ENCODE measurements at regions not wholly inside any gene's neighbourhood (a gene's known extent, or its start where the extent isn't known, plus 50 kb on each side); places are given as distances from the start of the nearest gene placed in this dataset.

- TF ChIP-seq, protein P1, sequence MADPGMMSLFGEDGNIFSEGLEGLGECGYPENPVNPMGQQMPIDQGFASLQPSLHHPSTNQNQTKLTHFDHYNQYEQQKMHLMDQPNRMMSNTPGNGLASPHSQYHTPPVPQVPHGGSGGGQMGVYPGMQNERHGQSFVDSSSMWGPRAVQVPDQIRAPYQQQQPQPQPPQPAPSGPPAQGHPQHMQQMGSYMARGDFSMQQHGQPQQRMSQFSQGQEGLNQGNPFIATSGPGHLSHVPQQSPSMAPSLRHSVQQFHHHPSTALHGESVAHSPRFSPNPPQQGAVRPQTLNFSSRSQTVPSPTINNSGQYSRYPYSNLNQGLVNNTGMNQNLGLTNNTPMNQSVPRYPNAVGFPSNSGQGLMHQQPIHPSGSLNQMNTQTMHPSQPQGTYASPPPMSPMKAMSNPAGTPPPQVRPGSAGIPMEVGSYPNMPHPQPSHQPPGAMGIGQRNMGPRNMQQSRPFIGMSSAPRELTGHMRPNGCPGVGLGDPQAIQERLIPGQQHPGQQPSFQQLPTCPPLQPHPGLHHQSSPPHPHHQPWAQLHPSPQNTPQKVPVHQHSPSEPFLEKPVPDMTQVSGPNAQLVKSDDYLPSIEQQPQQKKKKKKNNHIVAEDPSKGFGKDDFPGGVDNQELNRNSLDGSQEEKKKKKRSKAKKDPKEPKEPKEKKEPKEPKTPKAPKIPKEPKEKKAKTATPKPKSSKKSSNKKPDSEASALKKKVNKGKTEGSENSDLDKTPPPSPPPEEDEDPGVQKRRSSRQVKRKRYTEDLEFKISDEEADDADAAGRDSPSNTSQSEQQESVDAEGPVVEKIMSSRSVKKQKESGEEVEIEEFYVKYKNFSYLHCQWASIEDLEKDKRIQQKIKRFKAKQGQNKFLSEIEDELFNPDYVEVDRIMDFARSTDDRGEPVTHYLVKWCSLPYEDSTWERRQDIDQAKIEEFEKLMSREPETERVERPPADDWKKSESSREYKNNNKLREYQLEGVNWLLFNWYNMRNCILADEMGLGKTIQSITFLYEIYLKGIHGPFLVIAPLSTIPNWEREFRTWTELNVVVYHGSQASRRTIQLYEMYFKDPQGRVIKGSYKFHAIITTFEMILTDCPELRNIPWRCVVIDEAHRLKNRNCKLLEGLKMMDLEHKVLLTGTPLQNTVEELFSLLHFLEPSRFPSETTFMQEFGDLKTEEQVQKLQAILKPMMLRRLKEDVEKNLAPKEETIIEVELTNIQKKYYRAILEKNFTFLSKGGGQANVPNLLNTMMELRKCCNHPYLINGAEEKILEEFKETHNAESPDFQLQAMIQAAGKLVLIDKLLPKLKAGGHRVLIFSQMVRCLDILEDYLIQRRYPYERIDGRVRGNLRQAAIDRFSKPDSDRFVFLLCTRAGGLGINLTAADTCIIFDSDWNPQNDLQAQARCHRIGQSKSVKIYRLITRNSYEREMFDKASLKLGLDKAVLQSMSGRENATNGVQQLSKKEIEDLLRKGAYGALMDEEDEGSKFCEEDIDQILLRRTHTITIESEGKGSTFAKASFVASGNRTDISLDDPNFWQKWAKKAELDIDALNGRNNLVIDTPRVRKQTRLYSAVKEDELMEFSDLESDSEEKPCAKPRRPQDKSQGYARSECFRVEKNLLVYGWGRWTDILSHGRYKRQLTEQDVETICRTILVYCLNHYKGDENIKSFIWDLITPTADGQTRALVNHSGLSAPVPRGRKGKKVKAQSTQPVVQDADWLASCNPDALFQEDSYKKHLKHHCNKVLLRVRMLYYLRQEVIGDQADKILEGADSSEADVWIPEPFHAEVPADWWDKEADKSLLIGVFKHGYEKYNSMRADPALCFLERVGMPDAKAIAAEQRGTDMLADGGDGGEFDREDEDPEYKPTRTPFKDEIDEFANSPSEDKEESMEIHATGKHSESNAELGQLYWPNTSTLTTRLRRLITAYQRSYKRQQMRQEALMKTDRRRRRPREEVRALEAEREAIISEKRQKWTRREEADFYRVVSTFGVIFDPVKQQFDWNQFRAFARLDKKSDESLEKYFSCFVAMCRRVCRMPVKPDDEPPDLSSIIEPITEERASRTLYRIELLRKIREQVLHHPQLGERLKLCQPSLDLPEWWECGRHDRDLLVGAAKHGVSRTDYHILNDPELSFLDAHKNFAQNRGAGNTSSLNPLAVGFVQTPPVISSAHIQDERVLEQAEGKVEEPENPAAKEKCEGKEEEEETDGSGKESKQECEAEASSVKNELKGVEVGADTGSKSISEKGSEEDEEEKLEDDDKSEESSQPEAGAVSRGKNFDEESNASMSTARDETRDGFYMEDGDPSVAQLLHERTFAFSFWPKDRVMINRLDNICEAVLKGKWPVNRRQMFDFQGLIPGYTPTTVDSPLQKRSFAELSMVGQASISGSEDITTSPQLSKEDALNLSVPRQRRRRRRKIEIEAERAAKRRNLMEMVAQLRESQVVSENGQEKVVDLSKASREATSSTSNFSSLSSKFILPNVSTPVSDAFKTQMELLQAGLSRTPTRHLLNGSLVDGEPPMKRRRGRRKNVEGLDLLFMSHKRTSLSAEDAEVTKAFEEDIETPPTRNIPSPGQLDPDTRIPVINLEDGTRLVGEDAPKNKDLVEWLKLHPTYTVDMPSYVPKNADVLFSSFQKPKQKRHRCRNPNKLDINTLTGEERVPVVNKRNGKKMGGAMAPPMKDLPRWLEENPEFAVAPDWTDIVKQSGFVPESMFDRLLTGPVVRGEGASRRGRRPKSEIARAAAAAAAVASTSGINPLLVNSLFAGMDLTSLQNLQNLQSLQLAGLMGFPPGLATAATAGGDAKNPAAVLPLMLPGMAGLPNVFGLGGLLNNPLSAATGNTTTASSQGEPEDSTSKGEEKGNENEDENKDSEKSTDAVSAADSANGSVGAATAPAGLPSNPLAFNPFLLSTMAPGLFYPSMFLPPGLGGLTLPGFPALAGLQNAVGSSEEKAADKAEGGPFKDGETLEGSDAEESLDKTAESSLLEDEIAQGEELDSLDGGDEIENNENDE (IDR thresholded peaks at IDR 0.05; ENCODE audit: insufficient replicate concordance, low read length) = no peak
- no peak for TF ChIP-seq KDM4A (IDR thresholded peaks at IDR 0.05; ENCODE audit: low read depth, low read length, severe bottlenecking)
- no peak for TF ChIP-seq EP300 (IDR thresholded peaks at IDR 0.05; ENCODE audit: borderline replicate concordance in 1 of 2, low read depth in 2 of 2, low read length in 2 of 2)
- TF ChIP-seq TAF7 (optimal IDR thresholded peaks at IDR 0.05; ENCODE audit: borderline replicate concordance, low read depth, low read length) = no peak
- no peak for TF ChIP-seq RXRA (IDR thresholded peaks at IDR 0.05; ENCODE audit: insufficient read depth, low read depth, low read length)
- TF ChIP-seq HDAC6 (IDR thresholded peaks at IDR 0.05; ENCODE audit: low read depth, low read length) = no peak
- TF ChIP-seq POLR2AphosphoS5 (IDR thresholded peaks at IDR 0.05; ENCODE audit: low read depth, low read length) = no peak
Measured at GRCh38 chr20:58017231-58017969, 211.1 kb downstream of the ANKRD60 start (continued).

All from H1 (cell line).